ENCODE measurements at regions not wholly inside any gene's neighbourhood (a gene's known extent, or its start where the extent isn't known, plus 50 kb on each side); places are given as distances from the start of the nearest gene placed in this dataset.

DNA sequence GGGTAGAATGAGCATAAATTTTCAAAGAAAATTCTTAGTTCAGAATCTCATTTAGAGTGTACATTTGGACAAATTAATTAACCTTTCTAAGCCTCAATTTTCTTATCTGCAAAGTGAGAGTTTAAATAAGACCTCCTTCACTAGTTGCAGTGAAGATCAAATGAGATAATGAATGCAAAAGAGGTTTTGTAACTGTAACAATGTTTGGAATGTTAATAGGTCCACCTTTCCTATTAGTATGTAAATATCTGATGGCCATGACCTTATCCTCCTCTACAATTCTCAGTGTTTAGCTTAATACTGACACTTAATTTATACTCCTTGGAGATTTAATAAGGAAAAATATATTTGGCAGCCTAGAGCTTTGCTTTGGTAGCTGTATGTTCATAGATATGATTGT is 138.8 kb downstream of the GABRG1 start:
- intact Hi-C loops (cut with micrococcal nuclease; ENCODE audit: unreplicated experiment) = no loop called here
- POLR2A ChIA-PET = no interaction called here
- Mint-ChIP-seq H3K9me3 (ENCODE audit: unreplicated experiment) (peaks cover 9% of the 10 kb centered on the region), H3K4me1 (ENCODE audit: low read depth, unreplicated experiment) (no peaks in the 10 kb centered on the region), H3K4me3 (ENCODE audit: unreplicated experiment) (no peak overlapping the region), H3K36me3 (ENCODE audit: insufficient read depth, unreplicated experiment) (no peaks in the 10 kb centered on the region), H3K27ac (ENCODE audit: unreplicated experiment) (no peak overlapping the region), H3K27me3 (ENCODE audit: insufficient read depth, unreplicated experiment) (no peaks in the 10 kb centered on the region)
- H3K27me3 ChIP-seq (replicated peaks; ENCODE audit: control insufficient read depth, insufficient read depth, low read length) = no peaks in the 10 kb centered on the region
- no peak for DNase-seq
- TF ChIP-seq, protein P1, sequence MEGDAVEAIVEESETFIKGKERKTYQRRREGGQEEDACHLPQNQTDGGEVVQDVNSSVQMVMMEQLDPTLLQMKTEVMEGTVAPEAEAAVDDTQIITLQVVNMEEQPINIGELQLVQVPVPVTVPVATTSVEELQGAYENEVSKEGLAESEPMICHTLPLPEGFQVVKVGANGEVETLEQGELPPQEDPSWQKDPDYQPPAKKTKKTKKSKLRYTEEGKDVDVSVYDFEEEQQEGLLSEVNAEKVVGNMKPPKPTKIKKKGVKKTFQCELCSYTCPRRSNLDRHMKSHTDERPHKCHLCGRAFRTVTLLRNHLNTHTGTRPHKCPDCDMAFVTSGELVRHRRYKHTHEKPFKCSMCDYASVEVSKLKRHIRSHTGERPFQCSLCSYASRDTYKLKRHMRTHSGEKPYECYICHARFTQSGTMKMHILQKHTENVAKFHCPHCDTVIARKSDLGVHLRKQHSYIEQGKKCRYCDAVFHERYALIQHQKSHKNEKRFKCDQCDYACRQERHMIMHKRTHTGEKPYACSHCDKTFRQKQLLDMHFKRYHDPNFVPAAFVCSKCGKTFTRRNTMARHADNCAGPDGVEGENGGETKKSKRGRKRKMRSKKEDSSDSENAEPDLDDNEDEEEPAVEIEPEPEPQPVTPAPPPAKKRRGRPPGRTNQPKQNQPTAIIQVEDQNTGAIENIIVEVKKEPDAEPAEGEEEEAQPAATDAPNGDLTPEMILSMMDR (IDR thresholded peaks at IDR 0.05; ENCODE audit: insufficient read depth in 1 of 2, low read depth in 1 of 2, low read length in 1 of 2, severe bottlenecking in 1 of 2, unreplicated experiment in 1 of 2) = no peak
- CTCF ChIA-PET = no interaction called here
- H3K4me1 ChIP-seq = 0 out of 2 replicates have a peak, but pooled peaks cover 12% of the 10 kb centered on the region
- no peak overlapping the region for H3K4me3 ChIP-seq (ENCODE audit: low read depth, low read length)
- no peaks in the 10 kb centered on the region for H3K36me3 ChIP-seq (ENCODE audit: control insufficient read depth, insufficient read depth, low read length)
- H3K9me3 ChIP-seq = no peaks in the 10 kb centered on the region
- BruUV-seq (replicated peaks) = no TSS peak

DNA sequence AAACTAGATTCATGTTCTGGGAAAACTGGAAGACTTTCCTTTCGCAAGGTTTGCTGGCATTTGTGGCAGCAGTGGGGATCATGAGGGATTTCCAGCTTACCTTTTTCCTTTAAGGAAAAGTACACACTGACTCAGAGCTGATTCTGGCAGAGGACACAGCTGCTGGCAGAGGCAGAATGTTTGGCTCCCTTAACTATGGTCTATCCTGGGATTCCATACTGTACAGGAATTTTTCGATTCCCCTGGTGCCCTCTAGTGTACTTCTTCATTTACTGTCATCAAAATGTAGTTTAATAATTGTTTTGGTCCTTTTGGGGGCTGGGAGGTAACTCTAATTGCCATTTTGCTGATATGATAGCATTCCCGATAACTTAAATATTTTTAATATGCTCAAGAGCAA is 152.7 kb downstream of the GABRG1 start:
- intact Hi-C loops (cut with micrococcal nuclease; ENCODE audit: unreplicated experiment) = no loop called here
- DNase-seq = no peak

DNA sequence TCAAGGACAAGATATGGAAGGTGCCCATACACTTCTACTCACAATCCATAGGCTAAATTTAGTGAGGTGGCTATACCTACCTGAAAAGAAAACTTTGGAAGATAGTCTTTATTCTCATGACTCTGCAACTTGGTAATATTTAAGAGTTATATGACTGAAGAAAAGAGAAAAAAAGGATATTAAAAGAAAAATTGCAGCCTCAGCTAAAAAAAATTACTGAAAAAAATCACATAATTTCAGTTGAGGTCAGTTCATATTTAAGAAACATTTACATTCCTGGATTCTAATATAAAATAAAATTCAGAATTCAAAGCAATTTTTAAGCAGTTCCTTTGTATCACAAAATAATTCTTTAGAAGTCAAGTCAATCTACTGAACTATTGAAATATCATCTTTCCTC is 166.5 kb downstream of the GABRG1 start:
- no peaks in the 10 kb centered on the region for H3K27me3 ChIP-seq (replicated peaks; ENCODE audit: control insufficient read depth, insufficient read depth, low read length)
- H3K4me1 ChIP-seq = no peaks in the 10 kb centered on the region
- DNase-seq = no peak
- intact Hi-C loops (cut with micrococcal nuclease; ENCODE audit: unreplicated experiment) = no loop called here
- H3K4me3 ChIP-seq (ENCODE audit: low read depth, low read length) = no peak overlapping the region
- TF ChIP-seq, protein P1 (IDR thresholded peaks at IDR 0.05; ENCODE audit: insufficient read depth in 1 of 2, low read depth in 1 of 2, low read length in 1 of 2, severe bottlenecking in 1 of 2, unreplicated experiment in 1 of 2) = no peak
- no TSS peak for BruUV-seq (replicated peaks)
- Mint-ChIP-seq H3K36me3 (ENCODE audit: insufficient read depth, unreplicated experiment) (no peaks in the 10 kb centered on the region), H3K27ac (ENCODE audit: unreplicated experiment) (no peak overlapping the region), H3K4me3 (ENCODE audit: unreplicated experiment) (no peak overlapping the region), H3K4me1 (ENCODE audit: low read depth, unreplicated experiment) (no peaks in the 10 kb centered on the region), H3K27me3 (ENCODE audit: insufficient read depth, unreplicated experiment) (no peaks in the 10 kb centered on the region), H3K9me3 (ENCODE audit: unreplicated experiment) (no peaks in the 10 kb centered on the region)
- no peaks in the 10 kb centered on the region for H3K36me3 ChIP-seq (ENCODE audit: control insufficient read depth, insufficient read depth, low read length)
- POLR2A ChIA-PET = no interaction called here
- CTCF ChIA-PET = no interaction called here
- no peaks in the 10 kb centered on the region for H3K9me3 ChIP-seq

More for the DNA sequence above, 152.7 kb downstream of the GABRG1 start:
- ChIA-PET POLR2A (no interaction called here), CTCF (no interaction called here)
- H3K27ac Mint-ChIP-seq (ENCODE audit: unreplicated experiment) = no peak overlapping the region
- no peak overlapping the region for H3K4me3 Mint-ChIP-seq (ENCODE audit: unreplicated experiment)
- Histone ChIP-seq H3K36me3 (ENCODE audit: control insufficient read depth, insufficient read depth, low read length) (no peaks in the 10 kb centered on the region), H3K9me3 (no peaks in the 10 kb centered on the region), H3K4me1 (no peaks in the 10 kb centered on the region), H3K27me3 (replicated peaks; ENCODE audit: control insufficient read depth, insufficient read depth, low read length) (no peaks in the 10 kb centered on the region), H3K4me3 (ENCODE audit: low read depth, low read length) (no peak overlapping the region)
- no peaks in the 10 kb centered on the region for H3K36me3 Mint-ChIP-seq (ENCODE audit: insufficient read depth, unreplicated experiment)
- no peaks in the 10 kb centered on the region for H3K9me3 Mint-ChIP-seq (ENCODE audit: unreplicated experiment)
- TF ChIP-seq, protein P1 (IDR thresholded peaks at IDR 0.05; ENCODE audit: insufficient read depth in 1 of 2, low read depth in 1 of 2, low read length in 1 of 2, severe bottlenecking in 1 of 2, unreplicated experiment in 1 of 2) = no peak
- H3K4me1 Mint-ChIP-seq (ENCODE audit: low read depth, unreplicated experiment) = no peaks in the 10 kb centered on the region
- BruUV-seq (replicated peaks) = no TSS peak
- no peaks in the 10 kb centered on the region for H3K27me3 Mint-ChIP-seq (ENCODE audit: insufficient read depth, unreplicated experiment)

Measured in Caco-2 (cell line).